CD4-positive, CD25-positive, alpha-beta regulatory T cell (primary cell): ENCODE measurements at regions not wholly inside any gene's neighbourhood (a gene's known extent, or its start where the extent isn't known, plus 50 kb on each side); places are given as distances from the start of the nearest gene placed in this dataset.
"Not testable (repeated sequence)": the region's sequence is repeated elsewhere in the genome, so short reads cannot be mapped to it uniquely, and the experiment has no call there.

Experiments used
- ATAC-seq, 2 donors: fragments of 150-1000 bp; cut with Tn5 transposase; one replicate each; pipeline ENCODE4 v1.10.0; 2021; ENCODE audit warnings: low read depth in 2 of 2, moderate number of reproducible peaks in 2 of 2, moderate library complexity in 1 of 2
- DNase-seq, 3 donors: peaks; one replicate each; pipeline versions ENCODE4 v3.0.0 to v3.0.0-alpha.2; 2012 to 2022; ENCODE audit warnings: mixed read lengths in 1 of 3
- H3K27ac ChIP-seq: one replicate; pipeline ENCODE4 v1.7.0; 2013; ENCODE audit warnings: mild to moderate bottlenecking, low read length; ENCODE audit not compliant: insufficient read depth, poor library complexity, severe bottlenecking
- H3K27me3 ChIP-seq: one replicate; pipeline ENCODE4 v1.7.0; 2013; ENCODE audit warnings: low read length; ENCODE audit not compliant: control insufficient read depth, insufficient read depth
- H3K36me3 ChIP-seq: one replicate; pipeline ENCODE4 v1.7.0; 2013; ENCODE audit warnings: mild to moderate bottlenecking, low read length, moderate library complexity; ENCODE audit not compliant: control insufficient read depth, insufficient read depth
- H3K4me1 ChIP-seq: 2 replicates; pipeline ENCODE4 v1.7.0; 2013; ENCODE audit warnings: mild to moderate bottlenecking, low read length; ENCODE audit not compliant: insufficient read depth, control insufficient read depth, poor library complexity, severe bottlenecking
- H3K4me3 ChIP-seq: one replicate; pipeline ENCODE4 v1.7.0; 2013; ENCODE audit warnings: low read depth, mild to moderate bottlenecking, low read length, moderate library complexity
- H3K9me3 ChIP-seq, 2 experiments: 1 replicate in 1 of 2; 2 replicates in 1 of 2; pipeline ENCODE4 v1.7.0; 2013; ENCODE audit warnings: low read length in 2 of 2, mild to moderate bottlenecking in 1 of 2, moderate library complexity in 1 of 2; ENCODE audit not compliant: control insufficient read depth in 2 of 2
- H3K27ac Mint-ChIP-seq, 3 donors: one replicate each; pipeline ENCODE4 v1.8.0; 2020 to 2022; ENCODE audit warnings: mild to moderate bottlenecking in 3 of 3, mixed read lengths in 3 of 3, moderate library complexity in 2 of 3
- H3K27me3 Mint-ChIP-seq: one replicate; pipeline ENCODE4 v1.8.0; 2022; ENCODE audit warnings: mild to moderate bottlenecking, mixed read lengths
- H3K36me3 Mint-ChIP-seq: one replicate; pipeline ENCODE4 v1.8.0; 2020; ENCODE audit warnings: mixed read lengths
- H3K4me1 Mint-ChIP-seq, 4 donors: one replicate each; pipeline ENCODE4 v1.8.0; 2020 to 2022; ENCODE audit warnings: mixed read lengths in 4 of 4, mild to moderate bottlenecking in 1 of 4
- H3K4me3 Mint-ChIP-seq, 4 donors: one replicate each; pipeline ENCODE4 v1.8.0; 2020 to 2022; ENCODE audit warnings: mild to moderate bottlenecking in 4 of 4, mixed read lengths in 4 of 4, moderate library complexity in 3 of 4
- H3K9me3 Mint-ChIP-seq, 7 donors: one replicate each; pipeline ENCODE4 v1.8.0; 2020 to 2022; ENCODE audit warnings: mixed read lengths in 7 of 7, mild to moderate bottlenecking in 3 of 7, moderate library complexity in 2 of 7

DNA sequence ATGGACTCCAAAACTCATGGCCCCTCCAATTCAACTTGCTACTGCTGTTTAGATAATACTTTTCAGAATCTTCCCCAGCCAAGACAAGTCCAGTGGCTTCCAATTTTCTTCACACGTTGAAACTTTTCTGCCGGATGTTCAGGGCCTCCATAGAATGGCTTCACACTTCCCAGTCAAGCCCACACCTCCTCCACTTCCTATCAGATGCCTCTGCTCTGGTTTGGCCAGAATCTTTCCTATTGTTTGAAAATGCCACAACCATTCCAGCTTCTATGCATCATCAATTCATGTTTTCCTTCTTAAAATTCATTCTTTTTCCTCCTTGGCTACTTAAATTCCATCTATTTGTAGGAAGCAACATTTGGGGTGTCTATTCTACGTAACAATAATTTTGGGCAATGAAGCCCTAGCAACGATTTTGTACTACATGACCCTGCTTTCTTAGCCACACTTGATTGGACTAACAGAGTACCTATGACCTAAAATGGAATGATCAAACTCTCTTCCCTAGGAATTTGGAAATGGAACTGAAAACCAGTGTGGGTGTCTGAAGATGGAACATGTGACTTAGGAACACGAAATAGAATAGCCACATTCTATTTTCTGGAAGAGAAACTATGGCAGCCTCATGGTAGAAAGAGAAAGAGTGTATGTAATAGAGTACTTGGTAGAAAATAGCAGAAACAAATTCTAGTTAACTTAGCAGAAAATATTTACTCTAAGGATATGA, 74.1 kb upstream of the CNIH3 start:
- no peaks in the 10 kb centered on the region for H3K9me3 ChIP-seq
- DNase-seq (no peak), ATAC-seq (no peak)
- no peak overlapping the region for H3K4me3 ChIP-seq
- peaks cover 4 to 12% (median 9%) of the 10 kb centered on the region in 4 donors for H3K4me1 Mint-ChIP-seq
- no peaks in the 10 kb centered on the region for H3K27me3 ChIP-seq
- H3K27ac Mint-ChIP-seq: peak overlapping the region in 1 of 3 donors; percentile 20
- no peaks in the 10 kb centered on the region for H3K27me3 Mint-ChIP-seq
- H3K4me3 Mint-ChIP-seq: no peak overlapping the region
- H3K9me3 Mint-ChIP-seq: peaks cover 0 to 2% (median 0%) of the 10 kb centered on the region in 7 donors
- no peaks in the 10 kb centered on the region for H3K4me1 ChIP-seq
- H3K36me3 Mint-ChIP-seq: no peaks in the 10 kb centered on the region
- H3K27ac ChIP-seq: no peak overlapping the region
- no peaks in the 10 kb centered on the region for H3K36me3 ChIP-seq

DNA sequence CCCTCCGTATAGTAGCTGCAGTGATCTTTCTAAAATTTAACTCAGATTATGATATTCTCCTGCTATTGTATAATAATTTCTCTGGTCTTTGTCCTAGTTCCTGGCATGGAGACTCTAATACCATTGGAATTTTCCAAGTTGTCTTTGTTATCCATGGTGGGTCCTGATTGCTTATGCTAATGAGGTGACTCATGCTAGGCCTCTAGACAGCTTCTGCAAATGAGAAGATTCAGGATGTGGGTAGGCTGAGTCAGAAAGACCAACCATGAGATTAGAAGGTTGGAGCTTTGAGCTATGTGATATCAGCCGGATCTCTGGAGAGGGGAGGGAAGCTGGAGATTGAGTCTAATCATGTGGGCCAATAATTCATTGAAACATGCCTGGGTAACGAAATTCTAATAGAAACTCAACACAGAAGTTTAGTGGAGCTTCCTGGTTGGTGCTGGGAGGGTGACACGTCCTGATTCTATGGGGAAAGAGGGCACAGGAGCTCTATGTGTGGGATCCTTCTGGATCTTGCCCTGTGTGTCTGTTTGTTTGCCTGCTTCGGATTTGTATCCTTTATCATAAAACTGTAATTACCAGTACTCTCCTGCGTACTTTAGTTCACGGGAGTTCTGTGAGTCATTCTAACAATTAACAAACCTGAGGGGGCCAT, 73.2 kb upstream of the CNIH3 start:
- DNase-seq: peak in 1 of 3 donors; percentile 62
- no peaks in the 10 kb centered on the region for H3K36me3 ChIP-seq
- no peaks in the 10 kb centered on the region for H3K27me3 Mint-ChIP-seq
- no peaks in the 10 kb centered on the region for H3K27me3 ChIP-seq
- no peaks in the 10 kb centered on the region for H3K36me3 Mint-ChIP-seq
- H3K27ac Mint-ChIP-seq: no peak overlapping the region
- ATAC-seq: peak; percentile 78 to 83
- peaks cover 4 to 12% (median 9%) of the 10 kb centered on the region in 4 donors for H3K4me1 Mint-ChIP-seq
- no peak overlapping the region for H3K27ac ChIP-seq
- H3K4me3 Mint-ChIP-seq: no peak overlapping the region
- no peaks in the 10 kb centered on the region for H3K9me3 ChIP-seq
- no peak overlapping the region for H3K4me3 ChIP-seq
- no peaks in the 10 kb centered on the region for H3K4me1 ChIP-seq
- H3K9me3 Mint-ChIP-seq: peaks cover 0 to 2% (median 0%) of the 10 kb centered on the region in 7 donors

DNA sequence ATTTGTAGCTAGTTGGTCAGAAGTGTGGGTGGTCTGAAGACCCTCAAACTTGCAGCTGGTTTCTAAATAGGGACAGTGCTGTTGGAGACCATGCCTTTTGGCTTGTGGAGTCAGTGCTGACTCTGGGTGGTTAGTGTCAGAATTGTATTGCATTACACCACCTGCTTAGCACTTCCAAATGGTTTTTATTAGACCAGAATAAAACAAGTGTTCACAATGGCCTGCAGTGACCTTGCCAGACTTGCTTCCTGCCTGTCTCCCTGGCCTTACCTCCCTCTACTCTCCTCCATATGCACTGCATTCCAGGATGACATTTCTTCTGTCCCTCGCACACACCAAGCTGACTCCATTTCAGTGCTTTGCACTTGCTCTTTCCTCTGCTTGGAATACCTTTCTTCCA, 72.7 kb upstream of the CNIH3 start:
- H3K4me1 ChIP-seq: no peaks in the 10 kb centered on the region
- Mint-ChIP-seq H3K4me1 (peaks cover 4 to 12% (median 9%) of the 10 kb centered on the region in 4 donors), H3K4me3 (no peak overlapping the region), H3K27me3 (no peaks in the 10 kb centered on the region), H3K9me3 (peaks cover 0 to 2% (median 0%) of the 10 kb centered on the region in 7 donors), H3K36me3 (no peaks in the 10 kb centered on the region), H3K27ac (no peak overlapping the region)
- ATAC-seq (no peak), DNase-seq (no peak)
- no peaks in the 10 kb centered on the region for H3K27me3 ChIP-seq
- no peak overlapping the region for H3K27ac ChIP-seq
- no peak overlapping the region for H3K4me3 ChIP-seq
- H3K9me3 ChIP-seq: no peaks in the 10 kb centered on the region
- H3K36me3 ChIP-seq: no peaks in the 10 kb centered on the region

DNA sequence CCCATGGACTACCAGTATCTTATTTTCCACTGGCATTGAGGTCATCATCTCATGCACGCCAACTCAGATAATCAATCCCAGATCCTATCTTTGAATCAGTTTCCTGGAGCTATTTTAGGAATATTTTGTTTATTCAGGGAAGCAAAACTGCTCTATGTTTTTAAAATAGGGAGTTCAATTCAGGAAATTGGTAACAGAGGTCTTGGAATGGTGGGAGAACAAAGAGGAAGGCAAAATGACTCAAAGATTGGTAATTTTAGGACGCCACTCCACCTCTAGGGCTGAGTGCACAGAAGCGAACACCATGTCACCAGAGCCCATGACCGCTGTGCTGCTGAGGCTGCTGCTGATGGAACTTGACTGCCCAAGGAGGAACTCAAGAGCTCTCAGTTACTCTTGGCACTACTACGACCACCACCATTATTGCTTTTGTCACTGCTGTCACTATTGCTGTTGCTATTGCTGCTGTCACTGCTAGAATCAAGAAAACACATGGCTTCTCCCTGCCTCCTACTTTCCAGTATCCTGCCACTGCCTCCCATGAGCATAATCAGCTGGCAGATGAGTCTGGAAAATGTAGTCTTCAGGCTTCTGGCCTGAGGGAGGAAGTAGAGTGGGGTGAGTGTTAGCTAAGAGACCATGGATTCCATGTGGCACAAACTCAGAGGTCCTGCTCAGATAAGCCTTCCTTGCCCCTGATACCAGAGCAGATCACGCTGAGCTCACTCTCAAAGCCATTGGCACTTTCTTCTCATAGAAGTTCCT, 71.6 kb upstream of the CNIH3 start:
- ATAC-seq (no peak), DNase-seq (no peak)
- Histone ChIP-seq H3K4me1 (no peaks in the 10 kb centered on the region), H3K36me3 (no peaks in the 10 kb centered on the region), H3K4me3 (no peak overlapping the region), H3K27me3 (no peaks in the 10 kb centered on the region), H3K27ac (no peak overlapping the region), H3K9me3 (no peaks in the 10 kb centered on the region)
- Mint-ChIP-seq H3K4me1 (peaks cover 4 to 12% (median 9%) of the 10 kb centered on the region in 4 donors), H3K4me3 (no peak overlapping the region), H3K36me3 (no peaks in the 10 kb centered on the region), H3K27me3 (no peaks in the 10 kb centered on the region), H3K9me3 (peaks cover 0 to 2% (median 0%) of the 10 kb centered on the region in 7 donors), H3K27ac (no peak overlapping the region)

DNA sequence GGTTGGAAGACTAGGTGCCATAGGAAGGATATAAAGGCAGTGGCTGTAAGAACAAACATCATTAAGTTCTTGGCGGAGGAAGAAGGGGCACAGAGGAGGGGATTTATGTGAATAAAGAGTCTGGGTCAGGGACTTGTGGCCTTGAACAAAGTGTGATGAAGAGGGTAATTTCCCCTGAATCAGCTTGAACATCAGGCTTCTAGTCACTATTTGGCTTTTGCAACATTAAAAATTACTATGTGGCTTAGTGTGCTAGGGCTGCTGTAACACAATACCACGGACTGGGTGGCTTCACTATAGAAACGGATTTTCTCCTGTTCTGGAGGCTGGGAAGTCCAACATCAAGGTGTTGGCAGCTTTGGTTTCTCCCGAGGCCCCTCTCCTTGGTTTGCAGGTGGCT, 70.5 kb upstream of the CNIH3 start:
- H3K9me3 ChIP-seq: no peaks in the 10 kb centered on the region
- H3K27ac ChIP-seq: no peak overlapping the region
- no peak for ATAC-seq
- H3K4me1 ChIP-seq: no peaks in the 10 kb centered on the region
- H3K36me3 ChIP-seq: no peaks in the 10 kb centered on the region
- H3K9me3 Mint-ChIP-seq: peaks cover 0 to 2% (median 0%) of the 10 kb centered on the region in 7 donors
- H3K27ac Mint-ChIP-seq: no peak overlapping the region
- no peak for DNase-seq
- H3K4me1 Mint-ChIP-seq: peaks cover 4 to 12% (median 9%) of the 10 kb centered on the region in 4 donors
- H3K4me3 ChIP-seq: no peak overlapping the region
- no peaks in the 10 kb centered on the region for H3K36me3 Mint-ChIP-seq
- no peaks in the 10 kb centered on the region for H3K27me3 Mint-ChIP-seq
- H3K4me3 Mint-ChIP-seq: no peak overlapping the region
- no peaks in the 10 kb centered on the region for H3K27me3 ChIP-seq

DNA sequence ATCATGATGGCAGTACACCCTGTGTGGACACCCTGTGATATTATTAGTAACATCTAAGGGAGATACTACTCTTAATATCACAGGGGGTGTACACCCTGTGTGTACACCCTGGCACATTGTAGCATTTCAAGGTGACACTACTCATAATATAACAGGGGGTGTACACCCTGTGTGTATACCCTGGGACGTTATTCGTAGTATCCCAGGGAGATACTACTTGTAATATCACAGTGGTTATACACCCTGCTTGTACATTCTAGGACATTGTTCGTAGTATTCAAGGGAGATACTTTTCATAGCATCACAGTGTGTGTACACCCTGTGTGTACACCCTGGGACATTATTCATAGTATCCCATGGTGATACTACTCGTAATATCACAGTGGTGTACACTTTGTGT, 67.4 kb upstream of the CNIH3 start:
- no peak overlapping the region for H3K27ac Mint-ChIP-seq
- peaks cover 0 to 1% (median 0%) of the 10 kb centered on the region in 7 donors for H3K9me3 Mint-ChIP-seq
- H3K4me3 Mint-ChIP-seq: no peak overlapping the region
- no peak overlapping the region for H3K4me3 ChIP-seq
- peaks cover 0 to 3% (median 1%) of the 10 kb centered on the region in 4 donors for H3K4me1 Mint-ChIP-seq
- H3K27me3 ChIP-seq: no peaks in the 10 kb centered on the region
- no peaks in the 10 kb centered on the region for H3K4me1 ChIP-seq
- DNase-seq (no peak), ATAC-seq (no peak)
- no peaks in the 10 kb centered on the region for H3K36me3 Mint-ChIP-seq
- H3K27me3 Mint-ChIP-seq: no peaks in the 10 kb centered on the region
- no peaks in the 10 kb centered on the region for H3K36me3 ChIP-seq
- H3K9me3 ChIP-seq: no peaks in the 10 kb centered on the region
- no peak overlapping the region for H3K27ac ChIP-seq

DNA sequence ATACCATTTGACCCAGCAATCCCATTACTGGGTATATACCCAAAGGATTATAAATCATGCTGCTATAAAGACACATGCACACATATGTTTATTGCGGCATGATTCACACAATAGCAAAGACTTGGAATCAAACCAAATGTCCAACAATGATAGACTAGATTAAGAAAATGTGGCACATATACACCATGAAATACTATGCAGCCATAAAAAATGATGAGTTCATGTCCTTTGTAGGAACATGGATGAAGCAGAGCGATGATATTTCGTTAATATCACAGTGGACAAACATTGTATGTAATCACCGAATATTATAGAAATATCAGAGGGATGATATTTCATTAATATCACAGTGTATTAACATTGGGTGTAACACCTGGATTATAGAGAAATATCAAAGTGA, 64.9 kb upstream of the CNIH3 start:
- not testable (repeated sequence) for H3K4me3 Mint-ChIP-seq, H3K9me3 ChIP-seq, H3K4me1 Mint-ChIP-seq, H3K36me3 Mint-ChIP-seq, H3K27me3 ChIP-seq, H3K27ac Mint-ChIP-seq, H3K4me3 ChIP-seq, H3K9me3 Mint-ChIP-seq, H3K27ac ChIP-seq, H3K4me1 ChIP-seq, ATAC-seq, H3K27me3 Mint-ChIP-seq, DNase-seq, H3K36me3 ChIP-seq
